Posterior cingulate gyrus (tissue), 11 donors: ENCODE measurements at regions not wholly inside any gene's neighbourhood (a gene's known extent, or its start where the extent isn't known, plus 50 kb on each side); places are given as distances from the start of the nearest gene placed in this dataset.
A peak's percentile ranks its signal among the peaks of the same experiment; 100 is the strongest.

Experiments
- DNase-seq, 10 donors: peaks; one replicate each; pipeline versions ENCODE4 v3.0.0 to v3.0.0-alpha.2; 2020 to 2021; ENCODE audit warnings: mixed read lengths in 3 of 10
- intact Hi-C: fragments of 100-400 bp; cut with DNase I; formaldehyde crosslinking; loops from one replicate; pipeline ENCODE4 v1.15.1; 2023

DNA sequence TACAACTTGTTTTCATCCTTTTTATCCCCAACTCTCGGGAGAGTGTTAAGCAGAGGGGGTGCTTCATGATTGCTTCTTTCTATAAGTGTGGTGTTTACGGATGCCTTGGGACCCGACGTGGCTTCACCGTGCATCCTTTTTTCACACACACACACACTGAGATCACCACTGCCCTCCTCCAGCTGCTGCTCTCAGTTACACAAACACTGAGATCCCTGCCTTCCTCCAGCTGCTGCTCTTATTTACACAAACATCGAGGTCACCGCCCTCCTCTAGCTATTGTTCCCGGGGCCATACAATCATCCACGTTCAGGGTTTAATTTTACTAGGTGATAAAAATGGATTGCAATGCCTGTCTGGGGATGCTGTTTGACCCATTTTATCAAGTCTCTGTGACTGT lies 155.4 kb upstream of the FAM9B start:
- DNase-seq = no peak
- intact Hi-C loops = no loop called here

DNA sequence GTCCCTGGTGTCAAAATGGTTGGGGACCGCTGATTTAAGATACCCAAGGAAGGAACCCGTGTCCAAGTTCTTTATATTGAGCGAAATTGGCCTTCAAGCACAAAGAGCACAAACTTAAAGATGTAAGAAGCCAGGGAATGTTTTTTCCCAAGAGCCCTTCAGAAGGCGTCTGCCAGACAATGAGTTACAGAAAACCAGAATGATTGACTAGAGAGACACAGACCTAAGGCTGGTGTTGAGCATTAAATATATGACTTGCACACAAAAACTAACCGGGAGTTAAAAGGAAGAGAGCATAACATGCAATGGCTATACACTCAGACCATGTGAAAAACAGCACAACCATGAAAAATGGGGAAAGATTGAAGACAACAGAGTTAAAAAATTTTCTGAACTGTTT lies 157.5 kb upstream of the FAM9B start:
- intact Hi-C loops = no loop called here
- DNase-seq = no peak

DNA sequence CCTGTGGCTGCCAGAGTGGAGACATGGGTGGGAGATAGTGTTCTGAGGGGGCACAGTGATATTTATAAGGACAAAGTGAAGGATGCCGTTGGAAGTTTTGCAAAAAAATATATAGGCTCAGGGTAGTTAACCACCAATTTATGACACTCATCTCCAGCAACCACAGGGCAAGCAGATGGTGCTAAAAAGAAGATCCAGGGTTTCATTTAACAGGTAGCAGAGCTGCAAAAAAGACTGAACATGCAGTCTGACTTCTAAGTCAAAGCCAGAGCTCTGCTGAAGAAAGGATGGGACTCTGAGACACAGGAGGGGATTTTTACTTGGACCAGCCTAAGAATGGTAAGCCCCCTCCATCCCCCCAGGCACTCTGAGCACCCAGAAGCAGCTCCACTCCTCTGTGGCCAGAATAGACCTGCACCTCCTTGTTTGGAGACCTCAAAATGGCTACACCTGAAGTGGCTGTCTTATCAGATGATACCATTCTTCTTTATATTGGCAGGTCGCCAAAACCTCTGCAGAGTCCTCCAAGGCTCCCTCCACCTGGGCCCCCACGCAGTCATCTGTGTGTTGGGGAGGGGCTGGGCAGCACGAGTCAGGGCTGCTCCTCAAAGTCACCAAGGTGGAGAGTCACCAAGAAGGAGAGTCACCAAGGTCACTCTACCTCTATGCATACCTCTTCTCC lies 161.4 kb upstream of the FAM9B start:
- DNase-seq = no peak
- intact Hi-C loops = no loop called here

DNA sequence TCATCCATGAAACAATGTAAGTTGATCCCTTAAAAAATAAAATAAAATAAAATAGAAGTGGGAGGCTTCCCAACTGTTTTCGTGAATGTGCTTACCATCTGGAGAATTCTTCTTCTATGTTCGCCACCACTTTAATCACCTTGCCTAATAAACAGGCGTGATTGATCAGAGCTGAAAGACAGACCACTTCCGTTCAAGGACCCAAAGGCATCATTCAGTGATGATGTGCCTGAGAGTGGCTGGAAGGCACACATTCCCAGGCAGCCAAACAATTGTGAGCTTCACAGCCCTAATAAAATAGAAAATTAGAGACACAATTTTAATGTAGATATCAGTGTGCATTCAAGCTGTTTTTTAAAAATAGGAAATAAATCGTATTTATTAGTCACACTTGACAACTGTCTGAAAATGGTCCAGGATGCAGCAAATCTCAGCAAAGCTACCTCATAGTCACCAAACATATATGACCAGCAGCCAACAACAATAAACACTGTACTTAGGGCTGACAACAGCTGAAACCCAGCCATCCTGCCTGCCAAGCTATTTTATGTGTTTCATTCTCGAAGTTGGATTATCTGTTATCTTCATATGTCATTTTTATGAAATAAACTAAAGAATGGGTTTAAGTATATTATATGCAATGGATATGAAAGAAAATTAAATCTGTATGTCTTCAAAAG lies 163.2 kb upstream of the FAM9B start:
- intact Hi-C loops = no loop called here
- no peak for DNase-seq

DNA sequence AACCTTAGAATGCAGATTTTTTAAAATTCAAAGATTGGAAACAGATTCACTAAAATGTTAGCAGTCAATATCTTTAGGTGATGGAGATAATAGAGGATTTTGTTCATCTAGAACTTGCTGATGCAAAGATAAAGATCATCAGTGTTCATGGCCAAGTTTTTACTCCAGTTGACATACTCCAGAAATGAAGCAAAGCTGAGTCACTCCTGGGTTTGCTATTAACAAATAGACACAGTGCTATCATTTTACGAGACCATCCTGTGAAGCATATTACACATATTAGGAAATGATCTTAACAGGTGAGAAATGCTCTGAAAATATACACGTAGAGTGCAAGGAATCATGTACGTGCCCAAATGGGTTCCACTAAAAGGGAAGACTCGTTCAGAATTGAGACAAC lies 170.6 kb upstream of the FAM9B start:
- DNase-seq = no peak
- intact Hi-C loops = no loop called here

DNA sequence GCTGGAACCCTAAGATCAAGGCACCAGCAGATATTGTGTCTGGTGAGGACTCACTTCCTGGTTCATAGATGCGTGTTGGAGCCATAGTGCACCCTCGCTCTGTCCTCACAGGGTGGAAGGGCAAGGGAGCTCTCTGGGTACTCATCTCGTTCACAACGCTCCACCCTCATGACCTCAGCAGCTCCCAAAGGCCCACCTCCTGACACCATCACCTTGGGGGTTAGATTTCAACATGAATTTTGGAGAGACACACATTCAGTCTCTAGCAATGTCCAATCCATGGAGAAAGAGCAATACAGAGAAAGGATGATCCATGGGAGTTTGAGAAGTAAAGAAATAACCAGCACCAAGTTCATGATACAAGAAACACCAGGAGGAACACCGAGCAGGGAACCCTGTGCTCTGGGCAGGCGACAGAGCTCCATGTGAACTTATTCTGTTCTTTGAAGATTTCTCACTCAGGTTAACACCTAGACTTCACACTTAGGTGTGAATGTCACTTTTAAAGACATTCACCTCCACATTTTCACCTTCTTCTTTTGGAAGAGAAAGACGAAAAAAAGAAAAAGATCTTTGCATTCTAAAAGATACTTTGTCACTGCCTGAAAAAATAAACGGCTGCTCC lies 171.8 kb upstream of the FAM9B start:
- intact Hi-C loops = no loop called here
- DNase-seq = no peak

DNA sequence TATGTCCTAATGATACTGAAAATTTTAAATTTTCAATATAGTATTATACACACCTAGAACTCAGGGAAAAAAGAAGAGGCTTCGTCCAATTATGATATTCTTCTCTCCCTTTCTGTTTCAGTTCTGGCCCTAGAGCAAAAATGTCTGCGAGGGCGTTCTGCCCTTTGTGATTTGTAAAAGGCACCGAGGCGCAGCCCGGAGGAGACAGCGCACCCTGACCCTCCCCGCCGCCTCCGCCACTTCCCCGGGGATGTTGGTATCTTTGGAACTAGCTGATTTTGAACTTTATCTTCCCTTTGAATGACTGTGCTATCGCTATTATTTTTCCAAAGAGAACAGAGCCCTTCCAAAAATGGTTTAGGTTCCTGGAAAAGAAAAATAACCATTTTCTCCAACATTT lies 173.2 kb upstream of the FAM9B start:
- intact Hi-C loops = no loop called here
- DNase-seq = peak in 1 of 10 donors; percentile 69

DNA sequence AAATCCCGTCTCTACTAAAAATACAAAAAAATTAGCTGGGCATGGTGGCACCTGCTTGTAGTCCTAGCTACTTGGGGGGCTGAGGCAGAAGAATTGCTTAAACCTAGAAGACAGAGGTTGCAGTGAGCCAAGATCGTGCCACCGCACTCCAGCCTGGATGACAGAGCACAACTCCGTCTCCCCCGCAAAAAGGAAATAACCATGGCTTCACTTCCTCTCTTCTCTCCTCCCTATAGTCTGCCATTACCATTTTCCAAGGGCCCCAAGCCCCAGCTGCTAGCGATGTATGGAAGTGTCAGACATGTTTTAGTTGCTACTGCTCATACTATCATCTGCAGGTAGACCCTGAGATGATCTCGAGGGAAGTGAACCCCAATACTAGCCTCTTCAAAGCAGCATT lies 177.3 kb upstream of the FAM9B start:
- DNase-seq = no peak
- intact Hi-C loops = no loop called here

DNA sequence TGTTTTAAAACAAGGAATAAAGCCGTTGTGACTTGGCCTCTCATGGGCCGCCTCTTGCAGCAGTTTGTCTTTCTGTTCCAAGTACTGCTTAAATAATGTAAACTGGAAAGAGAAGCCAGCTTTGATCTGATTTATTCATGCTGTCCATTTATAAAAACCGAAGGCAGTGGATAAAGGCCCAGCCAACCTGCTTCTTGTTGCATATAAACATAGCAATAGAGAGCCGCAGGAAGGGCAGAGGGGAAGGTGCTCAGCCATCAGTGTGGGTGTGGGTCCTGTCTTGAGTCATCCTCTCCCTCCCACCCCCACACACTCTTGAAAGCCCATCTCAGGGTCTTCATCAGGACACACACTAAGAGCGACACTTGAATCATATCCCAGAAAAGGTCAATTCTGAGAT lies 187.9 kb upstream of the FAM9B start:
- no peak for DNase-seq
- intact Hi-C loops = no loop called here

DNA sequence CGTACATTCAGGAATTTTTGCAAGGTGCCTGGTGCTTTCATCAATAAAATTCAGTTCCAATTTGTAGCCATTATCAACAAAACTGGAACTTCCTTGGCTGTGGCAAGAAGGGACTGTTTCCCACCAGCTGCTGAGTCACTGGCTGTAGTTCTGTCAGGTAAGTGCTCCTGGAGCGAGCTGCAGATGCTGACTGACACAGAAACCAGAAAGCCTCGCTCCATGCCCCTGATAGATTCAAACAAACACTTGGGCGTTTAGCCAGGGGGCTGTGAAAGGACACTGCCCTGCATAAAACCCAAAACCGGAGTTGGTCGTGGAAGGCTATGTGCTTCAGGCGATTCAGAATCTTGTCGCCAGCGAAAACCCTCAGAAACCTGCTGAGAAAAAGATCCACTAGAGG lies 188.4 kb upstream of the FAM9B start:
- no peak for DNase-seq
- intact Hi-C loops = no loop called here

DNA sequence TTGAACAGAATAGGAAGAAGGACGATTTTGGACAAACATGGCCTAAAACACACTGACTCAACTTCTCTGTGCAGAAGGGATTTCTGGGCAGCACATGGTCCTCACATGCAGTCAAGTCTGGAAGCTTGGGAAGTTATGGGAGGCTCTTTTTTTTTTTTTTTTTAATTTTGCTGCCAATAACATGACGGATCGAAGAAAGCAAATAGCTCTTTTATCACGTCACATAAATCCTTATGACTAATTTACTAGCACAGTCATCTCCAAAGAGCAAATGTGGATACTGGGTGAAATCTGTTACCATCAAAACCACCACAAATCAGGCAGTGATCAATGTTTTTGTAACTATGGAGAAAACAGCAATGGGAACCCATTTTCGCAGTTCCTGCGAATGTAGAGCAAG lies 193.3 kb upstream of the FAM9B start:
- DNase-seq = no peak
- intact Hi-C loops = no loop called here

DNA sequence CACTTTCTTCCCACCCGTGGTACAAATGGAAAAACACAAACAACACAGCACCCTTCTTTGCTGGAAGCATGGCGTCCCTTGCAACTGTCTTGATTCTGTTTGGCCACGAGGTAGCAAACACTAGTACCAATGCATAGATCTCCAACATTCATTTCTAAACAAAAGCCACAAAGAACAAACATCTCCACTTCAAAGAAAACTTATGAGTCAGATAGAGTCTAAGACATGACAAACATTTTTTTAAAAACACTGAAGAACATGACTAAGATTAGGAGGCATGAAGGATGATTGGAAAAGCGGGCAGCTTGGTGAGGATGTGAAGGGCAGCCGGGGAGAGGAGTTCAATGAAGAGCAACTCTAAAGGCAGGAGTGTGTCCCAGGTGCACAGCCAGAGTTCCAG lies 197.6 kb upstream of the FAM9B start:
- DNase-seq = no peak
- intact Hi-C loops = no loop called here

DNA sequence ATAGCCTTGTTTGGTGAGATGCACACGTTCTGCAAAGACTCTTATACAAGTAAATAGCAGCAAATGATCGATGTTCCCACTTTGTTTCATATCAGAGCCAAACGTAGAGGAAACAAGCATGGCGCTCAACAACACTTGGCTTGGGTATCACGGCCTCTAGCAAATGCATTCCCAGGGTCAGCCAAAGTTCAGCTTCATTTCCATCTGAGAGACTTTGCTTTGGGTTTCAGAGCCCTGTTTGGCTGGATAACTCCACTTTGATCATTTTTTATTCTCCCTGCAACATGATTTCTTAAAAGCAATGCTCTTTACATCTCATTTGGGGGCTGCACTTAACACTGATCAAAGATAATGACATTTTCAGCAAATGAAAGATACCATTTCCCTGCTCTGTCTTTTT lies 199.2 kb upstream of the FAM9B start:
- DNase-seq = no peak

DNA sequence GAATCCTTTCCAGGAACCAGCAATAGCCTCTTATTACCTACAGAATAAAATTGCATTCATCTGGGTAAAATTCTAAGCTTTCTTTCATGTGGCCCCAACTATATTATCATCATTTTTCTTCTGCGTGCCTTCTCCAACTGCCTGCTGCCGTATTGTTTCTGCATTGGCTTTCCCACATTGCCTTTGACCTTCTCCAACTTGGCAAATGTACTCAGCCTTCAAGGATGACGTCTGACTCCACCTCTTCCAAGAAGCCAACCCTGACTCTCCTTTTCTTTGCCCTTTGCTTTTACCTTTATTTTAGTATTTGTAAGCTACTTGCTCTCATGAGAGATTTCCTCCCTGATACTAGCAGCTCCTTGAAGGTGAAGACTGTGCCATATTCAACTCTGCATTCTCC lies 200.4 kb upstream of the FAM9B start:
- intact Hi-C loops = no loop called here

More for the DNA sequence above, 199.2 kb upstream of the FAM9B start:
- intact Hi-C loops = no loop called here

DNA sequence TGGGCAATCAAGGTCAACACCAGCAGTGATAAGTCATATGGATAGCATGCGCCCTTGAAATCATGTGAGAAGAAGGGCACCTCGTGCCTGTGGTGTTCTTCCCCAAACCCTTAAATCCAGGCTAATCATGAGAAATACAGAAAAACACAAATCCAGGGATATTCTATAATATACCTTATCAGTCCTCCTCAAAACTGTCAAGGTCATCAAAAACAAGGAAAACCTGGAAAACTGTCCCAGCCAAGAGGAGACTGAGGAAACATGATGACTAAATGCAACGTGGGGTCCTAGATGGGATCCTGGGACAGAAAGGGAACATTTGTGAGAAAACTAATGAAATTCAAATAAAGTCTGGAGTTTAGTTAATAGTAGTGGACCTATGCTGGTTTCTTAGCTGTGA lies 201.8 kb upstream of the FAM9B start:
- intact Hi-C loops = no loop called here

More for the DNA sequence above, 200.4 kb upstream of the FAM9B start:
- DNase-seq = no peak

DNA sequence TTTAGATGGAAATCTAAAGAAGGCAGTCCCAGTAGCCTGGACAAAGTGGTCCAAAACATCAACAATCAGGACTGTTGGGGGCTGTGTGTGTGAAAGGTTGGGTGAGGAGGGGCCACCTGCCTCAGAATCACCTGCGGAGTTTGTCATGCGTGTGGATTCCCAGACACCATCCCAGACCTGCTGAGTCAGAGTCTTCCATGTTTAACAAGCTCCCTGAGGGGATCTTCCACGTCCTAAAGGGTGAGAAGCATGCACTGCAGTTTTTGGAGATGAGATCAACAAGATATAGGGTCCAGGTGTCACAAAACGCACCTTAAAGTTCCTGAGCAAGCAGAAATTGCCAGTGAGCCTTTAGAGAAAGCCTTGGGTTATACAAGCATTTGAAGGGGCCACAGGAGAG lies 207.0 kb upstream of the FAM9B start:
- DNase-seq = no peak
- intact Hi-C loops = no loop called here

More for the DNA sequence above, 201.8 kb upstream of the FAM9B start:
- DNase-seq = no peak

DNA sequence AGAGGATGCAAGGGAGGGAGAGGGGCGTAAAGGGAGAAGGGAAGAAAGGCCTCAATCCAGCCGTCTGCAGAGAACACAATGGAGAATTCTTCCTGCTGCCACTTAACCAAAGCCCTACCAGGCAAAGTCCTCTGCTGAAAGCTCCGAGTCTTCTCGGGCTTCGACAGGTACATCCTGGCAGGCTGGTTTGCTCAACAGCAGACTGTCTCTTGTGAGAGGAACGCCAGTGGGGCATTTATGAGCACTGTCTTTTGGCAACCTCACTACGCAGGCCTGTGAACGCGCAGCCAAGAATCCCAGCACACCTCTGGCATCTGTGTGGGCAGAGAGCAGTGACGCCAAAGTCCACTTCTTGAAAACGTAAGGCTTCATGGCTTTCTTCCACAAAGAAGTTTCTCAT lies 207.5 kb upstream of the FAM9B start:
- intact Hi-C loops = no loop called here
- no peak for DNase-seq

DNA sequence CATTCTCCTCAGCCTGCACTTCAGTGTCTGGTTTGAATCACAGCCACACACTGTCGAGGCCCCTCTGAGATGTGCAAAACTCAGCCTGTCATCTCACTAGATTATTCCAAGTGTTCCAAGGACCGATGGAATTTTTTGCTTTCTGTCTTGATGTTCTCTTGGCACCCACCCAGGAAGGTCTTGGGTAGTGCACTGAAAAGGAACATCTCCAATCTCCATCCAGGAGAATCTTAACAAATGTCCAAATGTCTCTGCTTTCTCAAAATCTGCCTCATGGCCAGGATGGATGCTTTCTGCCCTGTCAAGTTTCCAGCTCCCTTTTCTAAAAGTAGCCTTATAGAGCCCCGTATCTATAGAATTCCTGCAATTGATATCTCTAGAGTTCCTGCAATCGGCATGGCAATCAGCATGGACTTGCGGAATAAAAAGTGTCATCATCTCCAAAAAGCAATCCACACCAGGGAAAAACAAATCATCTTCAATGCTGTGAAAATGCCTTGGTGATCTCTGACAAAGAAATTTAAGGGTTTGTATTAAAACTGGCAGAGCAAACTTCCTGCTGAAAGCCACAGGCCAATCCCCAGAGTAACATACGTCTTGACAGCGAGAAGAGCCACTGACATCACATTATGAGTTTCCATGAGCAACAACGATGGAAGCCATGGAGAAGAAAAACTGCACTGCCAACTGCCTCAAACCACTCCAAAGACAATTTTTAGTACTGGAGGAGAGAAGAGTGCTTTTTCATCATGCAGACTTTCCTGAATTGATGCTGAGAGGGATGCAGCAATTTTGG lies 215.3 kb upstream of the FAM9B start:
- intact Hi-C loops = no loop called here

DNA sequence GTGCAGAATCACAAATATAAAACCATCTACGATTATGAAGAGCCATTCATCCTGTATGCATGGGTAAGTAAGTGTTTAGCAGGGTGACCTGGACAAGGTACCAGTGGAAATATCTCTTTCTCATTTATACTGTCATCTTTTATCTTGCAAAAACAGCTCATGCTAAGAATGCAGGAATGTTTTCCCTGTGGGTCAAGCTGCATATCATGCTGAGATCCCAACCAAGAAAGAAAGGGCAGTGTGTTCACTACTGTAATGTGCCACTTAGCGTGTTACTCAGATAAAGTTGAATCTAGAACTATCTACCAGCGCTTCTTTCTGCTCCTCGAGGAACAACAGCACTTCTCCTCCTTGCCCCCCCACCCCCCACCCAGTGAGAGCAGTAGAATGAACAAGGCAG lies 212.7 kb upstream of the TBL1X start:
- intact Hi-C loops = no loop called here
- DNase-seq = no peak

More for the DNA sequence above, 215.3 kb upstream of the FAM9B start:
- no peak for DNase-seq

DNA sequence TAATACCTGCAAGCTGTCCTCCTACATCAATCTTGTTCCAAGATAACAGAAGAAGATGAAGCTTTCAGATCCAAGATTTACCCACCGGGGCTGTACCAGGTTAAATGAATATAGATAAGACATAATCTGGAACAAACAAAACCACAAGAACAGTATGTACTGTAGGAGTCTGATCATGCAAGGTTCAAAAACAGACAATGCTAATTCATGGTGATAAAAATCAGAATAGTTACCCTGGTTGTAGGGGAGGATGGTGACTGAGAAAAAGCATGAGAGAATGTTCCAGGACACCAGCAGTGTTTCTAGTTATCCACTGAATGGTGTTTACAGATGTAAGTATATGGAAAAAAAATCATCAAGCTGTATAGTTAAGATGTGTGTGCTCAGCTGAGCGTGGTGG lies 211.6 kb upstream of the TBL1X start:
- intact Hi-C loops = no loop called here

DNA sequence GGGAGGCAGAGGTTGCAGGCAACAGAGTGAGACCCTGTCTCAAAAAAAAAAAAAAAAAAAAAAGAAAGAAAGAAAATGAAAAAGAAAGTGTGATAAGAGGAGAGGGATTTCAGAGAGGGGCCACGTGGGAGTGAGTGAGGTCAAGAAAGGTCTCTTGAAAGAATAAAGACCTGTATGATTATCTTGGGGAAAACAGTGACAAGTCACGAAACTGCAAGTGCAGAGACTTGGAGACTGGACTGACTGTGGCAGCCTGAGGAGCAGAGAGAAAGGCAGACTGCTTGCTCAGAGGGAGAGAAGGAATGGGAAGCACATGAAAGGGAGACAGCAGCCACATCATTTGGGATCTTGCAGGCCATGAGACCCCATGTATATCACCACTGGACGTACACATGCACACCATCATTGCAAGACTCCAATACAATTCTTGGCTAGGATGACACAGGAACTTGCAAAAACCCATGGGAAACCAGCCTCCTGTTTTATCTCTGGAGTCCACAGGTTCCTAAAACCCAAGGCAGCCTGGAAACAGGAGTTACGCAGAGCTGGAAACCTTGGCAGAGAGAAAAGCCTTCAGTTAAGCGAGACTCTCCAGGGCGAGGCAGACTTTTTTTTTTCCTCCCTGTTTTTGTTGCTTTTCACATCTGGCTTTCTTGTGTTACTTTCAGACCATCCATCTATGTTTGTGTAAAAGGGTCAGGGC lies 207.0 kb upstream of the TBL1X start:
- intact Hi-C loops = no loop called here
- DNase-seq = no peak

More for the DNA sequence above, 211.6 kb upstream of the TBL1X start:
- DNase-seq = no peak
